ENCODE measurements at regions not wholly inside any gene's neighbourhood (a gene's known extent, or its start where the extent isn't known, plus 50 kb on each side); places are given as distances from the start of the nearest gene placed in this dataset.

DNA sequence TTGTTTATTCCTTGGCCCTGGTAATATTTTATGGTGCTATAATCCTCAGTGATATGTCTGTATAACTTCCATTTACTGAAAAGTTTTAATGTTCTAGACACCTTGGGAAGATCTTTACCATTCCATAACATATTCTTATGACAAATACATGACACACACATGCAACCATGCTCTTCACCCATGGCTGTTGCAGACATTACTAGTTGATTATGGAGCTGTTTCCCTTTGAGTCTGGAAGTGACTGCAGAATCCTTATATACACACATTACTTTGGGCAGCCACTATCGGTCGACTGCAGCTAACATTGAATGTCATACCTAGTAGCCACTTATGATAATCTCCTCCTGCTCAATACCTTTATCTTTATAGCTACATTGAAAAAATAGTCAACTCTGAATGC lies 243.1 kb upstream of the ADAMTS9 start:
- no peaks in the 10 kb centered on the region for H3K27me3 ChIP-seq (ENCODE audit: insufficient read depth, poor library complexity, severe bottlenecking)
- TF ChIP-seq, protein P1, sequence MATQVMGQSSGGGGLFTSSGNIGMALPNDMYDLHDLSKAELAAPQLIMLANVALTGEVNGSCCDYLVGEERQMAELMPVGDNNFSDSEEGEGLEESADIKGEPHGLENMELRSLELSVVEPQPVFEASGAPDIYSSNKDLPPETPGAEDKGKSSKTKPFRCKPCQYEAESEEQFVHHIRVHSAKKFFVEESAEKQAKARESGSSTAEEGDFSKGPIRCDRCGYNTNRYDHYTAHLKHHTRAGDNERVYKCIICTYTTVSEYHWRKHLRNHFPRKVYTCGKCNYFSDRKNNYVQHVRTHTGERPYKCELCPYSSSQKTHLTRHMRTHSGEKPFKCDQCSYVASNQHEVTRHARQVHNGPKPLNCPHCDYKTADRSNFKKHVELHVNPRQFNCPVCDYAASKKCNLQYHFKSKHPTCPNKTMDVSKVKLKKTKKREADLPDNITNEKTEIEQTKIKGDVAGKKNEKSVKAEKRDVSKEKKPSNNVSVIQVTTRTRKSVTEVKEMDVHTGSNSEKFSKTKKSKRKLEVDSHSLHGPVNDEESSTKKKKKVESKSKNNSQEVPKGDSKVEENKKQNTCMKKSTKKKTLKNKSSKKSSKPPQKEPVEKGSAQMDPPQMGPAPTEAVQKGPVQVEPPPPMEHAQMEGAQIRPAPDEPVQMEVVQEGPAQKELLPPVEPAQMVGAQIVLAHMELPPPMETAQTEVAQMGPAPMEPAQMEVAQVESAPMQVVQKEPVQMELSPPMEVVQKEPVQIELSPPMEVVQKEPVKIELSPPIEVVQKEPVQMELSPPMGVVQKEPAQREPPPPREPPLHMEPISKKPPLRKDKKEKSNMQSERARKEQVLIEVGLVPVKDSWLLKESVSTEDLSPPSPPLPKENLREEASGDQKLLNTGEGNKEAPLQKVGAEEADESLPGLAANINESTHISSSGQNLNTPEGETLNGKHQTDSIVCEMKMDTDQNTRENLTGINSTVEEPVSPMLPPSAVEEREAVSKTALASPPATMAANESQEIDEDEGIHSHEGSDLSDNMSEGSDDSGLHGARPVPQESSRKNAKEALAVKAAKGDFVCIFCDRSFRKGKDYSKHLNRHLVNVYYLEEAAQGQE (IDR thresholded peaks at IDR 0.05; ENCODE audit: insufficient replicate concordance, low read depth) = no peak
- TF ChIP-seq SPI1 (IDR thresholded peaks at IDR 0.05; ENCODE audit: borderline replicate concordance, low read depth) (no peak), POLR2AphosphoS5 (IDR thresholded peaks at IDR 0.05; ENCODE audit: low read depth) (no peak)
- TF ChIP-seq, protein P2, sequence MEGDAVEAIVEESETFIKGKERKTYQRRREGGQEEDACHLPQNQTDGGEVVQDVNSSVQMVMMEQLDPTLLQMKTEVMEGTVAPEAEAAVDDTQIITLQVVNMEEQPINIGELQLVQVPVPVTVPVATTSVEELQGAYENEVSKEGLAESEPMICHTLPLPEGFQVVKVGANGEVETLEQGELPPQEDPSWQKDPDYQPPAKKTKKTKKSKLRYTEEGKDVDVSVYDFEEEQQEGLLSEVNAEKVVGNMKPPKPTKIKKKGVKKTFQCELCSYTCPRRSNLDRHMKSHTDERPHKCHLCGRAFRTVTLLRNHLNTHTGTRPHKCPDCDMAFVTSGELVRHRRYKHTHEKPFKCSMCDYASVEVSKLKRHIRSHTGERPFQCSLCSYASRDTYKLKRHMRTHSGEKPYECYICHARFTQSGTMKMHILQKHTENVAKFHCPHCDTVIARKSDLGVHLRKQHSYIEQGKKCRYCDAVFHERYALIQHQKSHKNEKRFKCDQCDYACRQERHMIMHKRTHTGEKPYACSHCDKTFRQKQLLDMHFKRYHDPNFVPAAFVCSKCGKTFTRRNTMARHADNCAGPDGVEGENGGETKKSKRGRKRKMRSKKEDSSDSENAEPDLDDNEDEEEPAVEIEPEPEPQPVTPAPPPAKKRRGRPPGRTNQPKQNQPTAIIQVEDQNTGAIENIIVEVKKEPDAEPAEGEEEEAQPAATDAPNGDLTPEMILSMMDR (IDR thresholded peaks at IDR 0.05; ENCODE audit: insufficient read depth, low read length) = no peak
- DNase-seq (ENCODE audit: low read depth in 1 of 2, low spot score in 1 of 2) = no peak
- no peak overlapping the region for H3K27ac ChIP-seq (replicated peaks)
- H3K4me3 ChIP-seq (replicated peaks; ENCODE audit: insufficient read depth, low read length) = no peak overlapping the region

DNA sequence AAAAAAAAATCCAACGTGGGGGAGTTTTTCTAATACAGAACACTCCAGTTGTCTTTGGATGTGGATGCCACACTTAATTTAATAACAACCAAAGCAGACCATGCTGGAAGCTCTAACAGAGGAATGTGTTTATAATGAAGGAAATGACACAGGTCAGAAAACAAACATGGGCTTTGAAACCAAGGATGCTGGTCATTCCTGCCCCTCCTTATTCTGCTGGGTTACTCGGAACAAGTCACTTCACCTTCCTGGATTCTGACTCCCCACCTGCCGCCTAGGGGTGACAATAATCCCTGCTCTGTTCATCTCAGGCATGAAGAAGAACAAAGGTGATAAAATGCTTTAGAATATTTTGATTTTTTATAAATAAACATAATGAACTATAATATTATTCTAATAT lies 240.9 kb upstream of the ADAMTS9 start:
- TF ChIP-seq, protein P2 (IDR thresholded peaks at IDR 0.05; ENCODE audit: insufficient read depth, low read length) = no peak
- TF ChIP-seq GABPA (IDR thresholded peaks at IDR 0.05; ENCODE audit: low read depth) (no peak), POLR2AphosphoS5 (IDR thresholded peaks at IDR 0.05; ENCODE audit: low read depth) (no peak), SPI1 (IDR thresholded peaks at IDR 0.05; ENCODE audit: borderline replicate concordance, low read depth) (no peak)
- TF ChIP-seq, protein P1 (IDR thresholded peaks at IDR 0.05; ENCODE audit: insufficient replicate concordance, low read depth) = no peak

DNA sequence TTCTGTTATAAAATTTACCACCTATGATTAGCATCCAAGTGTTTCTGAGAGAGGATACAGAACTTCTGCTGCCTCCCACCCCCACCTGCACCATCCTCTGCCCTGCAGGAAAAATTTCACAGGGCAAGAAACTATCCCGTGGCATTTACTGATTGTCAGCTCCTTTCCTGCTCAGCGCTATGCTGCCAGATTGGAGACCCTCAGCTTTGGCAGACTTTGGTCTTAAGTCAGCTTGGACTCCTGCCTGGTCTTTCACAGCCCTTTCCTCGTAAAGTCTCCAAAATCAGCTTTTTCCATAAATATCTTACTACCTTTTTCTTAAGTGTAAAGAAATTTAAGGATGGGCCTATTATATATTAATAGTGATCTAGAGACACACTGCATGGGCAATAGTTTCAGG lies 239.9 kb upstream of the ADAMTS9 start:
- no peak for DNase-seq (ENCODE audit: low read depth in 1 of 2, low spot score in 1 of 2)
- H3K4me3 ChIP-seq (replicated peaks; ENCODE audit: insufficient read depth, low read length) = no peak overlapping the region
- TF ChIP-seq POLR2AphosphoS5 (IDR thresholded peaks at IDR 0.05; ENCODE audit: low read depth) (no peak), GABPA (IDR thresholded peaks at IDR 0.05; ENCODE audit: low read depth) (no peak), SPI1 (IDR thresholded peaks at IDR 0.05; ENCODE audit: borderline replicate concordance, low read depth) (no peak)
- TF ChIP-seq, protein P1 (IDR thresholded peaks at IDR 0.05; ENCODE audit: insufficient replicate concordance, low read depth) = no peak
- TF ChIP-seq, protein P2 (IDR thresholded peaks at IDR 0.05; ENCODE audit: insufficient read depth, low read length) = no peak
- H3K27ac ChIP-seq (replicated peaks) = no peak overlapping the region
- H3K27me3 ChIP-seq (ENCODE audit: insufficient read depth, poor library complexity, severe bottlenecking) = no peaks in the 10 kb centered on the region

More for the DNA sequence above, 240.9 kb upstream of the ADAMTS9 start:
- no peaks in the 10 kb centered on the region for H3K27me3 ChIP-seq (ENCODE audit: insufficient read depth, poor library complexity, severe bottlenecking)
- no peak overlapping the region for H3K4me3 ChIP-seq (replicated peaks; ENCODE audit: insufficient read depth, low read length)
- DNase-seq (ENCODE audit: low read depth in 1 of 2, low spot score in 1 of 2) = no peak
- no peak overlapping the region for H3K27ac ChIP-seq (replicated peaks)

Data from HL-60 (cell line).